H9 (cell line): ENCODE measurements at regions not wholly inside any gene's neighbourhood (a gene's known extent, or its start where the extent isn't known, plus 50 kb on each side); places are given as distances from the start of the nearest gene placed in this dataset.

ENCODE experiments used
- DNase-seq: peaks from one replicate; pipeline ENCODE4 v3.0.0-alpha.2; 2017
- H2AFZ ChIP-seq: one replicate; pipeline ENCODE4 v1.6.1; 2013; ENCODE audit warnings: mild to moderate bottlenecking, low read length, control low read depth, moderate library complexity
- H2AK5ac ChIP-seq: 2 replicates; pipeline ENCODE4 v1.6.1; 2013; ENCODE audit warnings: low read length, control low read depth, mixed read lengths; ENCODE audit not compliant: insufficient read length
- H2BK120ac ChIP-seq: one replicate; pipeline ENCODE4 v1.6.1; 2013; ENCODE audit warnings: low read depth, mild to moderate bottlenecking, low read length, control low read depth, inconsistent platforms; ENCODE audit not compliant: poor library complexity, severe bottlenecking
- H2BK12ac ChIP-seq: 2 replicates; pipeline ENCODE4 v1.6.1; 2013; ENCODE audit warnings: low read length, control low read depth, mixed read lengths, low read depth; ENCODE audit not compliant: insufficient read length
- H2BK15ac ChIP-seq: 2 replicates; pipeline ENCODE4 v1.6.1; 2013; ENCODE audit warnings: low read depth, low read length, control low read depth
- H2BK20ac ChIP-seq: one replicate; pipeline ENCODE4 v1.6.1; 2013; ENCODE audit warnings: low read depth, mild to moderate bottlenecking, low read length, control low read depth, inconsistent platforms; ENCODE audit not compliant: poor library complexity, severe bottlenecking
- H2BK5ac ChIP-seq: 2 replicates; pipeline ENCODE4 v1.6.1; 2013; ENCODE audit warnings: low read length, control low read depth, mixed read lengths; ENCODE audit not compliant: insufficient read length
- H3K14ac ChIP-seq: 2 replicates; pipeline ENCODE4 v1.6.1; 2013; ENCODE audit warnings: low read length, control low read depth; ENCODE audit not compliant: insufficient read depth
- H3K18ac ChIP-seq: 2 replicates; pipeline ENCODE4 v1.6.1; 2013; ENCODE audit warnings: low read depth, mild to moderate bottlenecking, mixed read lengths, low read length, control low read depth; ENCODE audit not compliant: insufficient read length
- H3K23ac ChIP-seq: 2 replicates; pipeline ENCODE4 v1.6.1; 2013; ENCODE audit warnings: low read length, control low read depth, mixed read lengths, low read depth; ENCODE audit not compliant: insufficient read length
- H3K23me2 ChIP-seq: 2 replicates; pipeline ENCODE4 v1.6.1; 2013; ENCODE audit warnings: low read depth, mild to moderate bottlenecking, mixed read lengths, low read length, control low read depth; ENCODE audit not compliant: insufficient read length, poor library complexity, severe bottlenecking
- H3K27ac ChIP-seq: 2 replicates; pipeline ENCODE4 v1.5.1; 2013; ENCODE audit warnings: low read length, control low read depth, mixed read lengths, low read depth; ENCODE audit not compliant: insufficient read length
- H3K27me3 ChIP-seq: 2 replicates; pipeline ENCODE4 v1.6.1; 2013; ENCODE audit warnings: low read length, control low read depth, inconsistent platforms; ENCODE audit not compliant: insufficient read depth
- H3K4ac ChIP-seq: 2 replicates; pipeline ENCODE4 v1.6.1; 2013; ENCODE audit warnings: low read depth, mild to moderate bottlenecking, control low read depth, inconsistent platforms, low read length, moderate library complexity
- H3K4me1 ChIP-seq: 2 replicates; pipeline ENCODE4 v1.6.1; 2013; ENCODE audit warnings: low read length, control low read depth, inconsistent platforms; ENCODE audit not compliant: insufficient read depth
- H3K4me2 ChIP-seq: 2 replicates; pipeline ENCODE4 v1.6.1; 2013; ENCODE audit warnings: low read length, control low read depth, mixed read lengths; ENCODE audit not compliant: insufficient read length, insufficient read depth
- H3K56ac ChIP-seq: 2 replicates; pipeline ENCODE4 v1.6.1; 2013; ENCODE audit warnings: low read depth, mild to moderate bottlenecking, mixed read lengths, low read length, control low read depth; ENCODE audit not compliant: insufficient read length
- H3K79me1 ChIP-seq: 2 replicates; pipeline ENCODE4 v1.6.1; 2013; ENCODE audit warnings: low read depth, mild to moderate bottlenecking, moderate library complexity, low read length, control low read depth, inconsistent platforms; ENCODE audit not compliant: insufficient read depth, poor library complexity, severe bottlenecking
- H3K79me2 ChIP-seq: 2 replicates; pipeline ENCODE4 v1.6.1; 2013; ENCODE audit warnings: low read length, control low read depth, inconsistent platforms; ENCODE audit not compliant: insufficient read depth
- H3K9ac ChIP-seq: 2 replicates; pipeline ENCODE4 v1.6.1; 2013; ENCODE audit warnings: low read length, control low read depth, mixed read lengths; ENCODE audit not compliant: insufficient read length; ENCODE audit errors: extremely low read depth
- H3K9me3 ChIP-seq: one replicate; pipeline ENCODE4 v1.6.1; 2013; ENCODE audit warnings: low read depth, low read length, inconsistent platforms; ENCODE audit not compliant: control insufficient read depth
- H3T11ph ChIP-seq: one replicate; pipeline ENCODE4 v1.6.1; 2013; ENCODE audit warnings: mild to moderate bottlenecking, low read length, control low read depth, inconsistent platforms
- H4K20me1 ChIP-seq: one replicate; pipeline ENCODE4 v1.6.1; 2013; ENCODE audit not compliant: control insufficient read depth, insufficient read length, insufficient read depth
- H4K5ac ChIP-seq: 2 replicates; pipeline ENCODE4 v1.6.1; 2013; ENCODE audit warnings: low read depth, mild to moderate bottlenecking, mixed read lengths, low read length, control low read depth; ENCODE audit not compliant: insufficient read length
- H4K8ac ChIP-seq: replicated peaks from 2 replicates; pipeline ENCODE4 v1.6.1; 2013; ENCODE audit warnings: low read length, control low read depth, mixed read lengths, low read depth; ENCODE audit not compliant: insufficient read length
- H4K91ac ChIP-seq: 2 replicates; pipeline ENCODE4 v1.6.1; 2013; ENCODE audit warnings: low read depth, mild to moderate bottlenecking, moderate library complexity, mixed read lengths, low read length, control low read depth; ENCODE audit not compliant: insufficient read length
- H3K27ac Mint-ChIP-seq, 3 experiments: 2 replicates in 2 of 3; 3 replicates in 1 of 3; pipeline ENCODE4 v1.8.0; 2020 to 2021; ENCODE audit warnings: mixed read lengths in 3 of 3, mild to moderate bottlenecking in 1 of 3, moderate library complexity in 1 of 3
- H3K27me3 Mint-ChIP-seq: 2 replicates; pipeline ENCODE4 v1.8.0; 2021; ENCODE audit warnings: low read depth, mild to moderate bottlenecking, moderate library complexity, mixed read lengths
- H3K36me3 Mint-ChIP-seq, 3 experiments: 2 replicates in 2 of 3; 3 replicates in 1 of 3; pipeline ENCODE4 v1.8.0; 2020 to 2021; ENCODE audit warnings: low read depth in 3 of 3, mixed read lengths in 3 of 3; ENCODE audit not compliant: insufficient read depth in 1 of 3
- H3K4me1 Mint-ChIP-seq, 2 experiments: 2 replicates each; pipeline ENCODE4 v1.8.0; 2020; ENCODE audit warnings: mixed read lengths in 2 of 2
- H3K4me3 Mint-ChIP-seq, 2 experiments: 2 replicates in 1 of 2; 3 replicates in 1 of 2; pipeline ENCODE4 v1.8.0; 2020 to 2021; ENCODE audit warnings: mild to moderate bottlenecking in 2 of 2, mixed read lengths in 2 of 2, moderate library complexity in 1 of 2
- H3K9me3 Mint-ChIP-seq, 2 experiments: 2 replicates in 1 of 2; 3 replicates in 1 of 2; pipeline ENCODE4 v1.8.0; 2020; ENCODE audit warnings: mild to moderate bottlenecking in 2 of 2, mixed read lengths in 2 of 2, moderate library complexity in 1 of 2
- CTCF ChIP-seq: fragments of 200-600 bp; sonication (generic); conservative IDR thresholded peaks from 3 replicates; pipeline ENCODE4 v1.8.0; 2021; ENCODE audit warnings: antibody characterized with exemption, mild to moderate bottlenecking
- WGBS: extraction: QIAGEN DNeasy Blood & Tissue Kit; methylation state at CpG from one replicate; pipeline ENCODE4 v1.1.7; 2013; ENCODE audit warnings: missing lambda C conversion rate, low lambda C conversion rate, mixed read lengths; ENCODE audit not compliant: insufficient read length; ENCODE audit errors: extremely low coverage; 5-methylcytosine and 5-hydroxymethylcytosine counted together

GRCh38 chr18:59056706-59057492 is 82.8 kb upstream of the SEC11C start:
- H3T11ph ChIP-seq, result no peak overlapping the region
- Mint-ChIP-seq H3K9me3 (no peaks in the 10 kb centered on the region; a peak in 1 of 5 replicates), H3K27ac (no peak overlapping the region; a peak in 1 of 7 replicates), H3K36me3 (no peaks in the 10 kb centered on the region; a peak in 1 of 7 replicates), H3K4me1 (peaks cover 4 to 5% of the 10 kb centered on the region in 2 experiments; a peak in 3 of 4 replicates), H3K4me3 (no peak overlapping the region), H3K27me3 (no peaks in the 10 kb centered on the region)
- H3K27ac ChIP-seq, result no peak overlapping the region
- no peak overlapping the region for H2BK15ac ChIP-seq
- H3K79me2 ChIP-seq, result no peaks in the 10 kb centered on the region
- no CpG with 5 or more reads among the region's 15 CpGs for WGBS
- no peak overlapping the region for H3K9ac ChIP-seq
- H3K18ac ChIP-seq, result no peak overlapping the region
- H2AFZ ChIP-seq, result no peak overlapping the region
- H3K4ac ChIP-seq, result no peak overlapping the region
- H3K79me1 ChIP-seq, result no peaks in the 10 kb centered on the region
- no peak overlapping the region for H2AK5ac ChIP-seq
- TF ChIP-seq CTCF, result peak; percentile 98
- no peak overlapping the region for H2BK5ac ChIP-seq
- no peak overlapping the region for H4K91ac ChIP-seq
- no peak overlapping the region for H3K4me2 ChIP-seq
- H2BK120ac ChIP-seq, result no peak overlapping the region
- no peak overlapping the region for H3K23ac ChIP-seq
- H2BK12ac ChIP-seq, result no peak overlapping the region
- H3K56ac ChIP-seq, result no peak overlapping the region
- no peaks in the 10 kb centered on the region for H3K4me1 ChIP-seq
- H4K5ac ChIP-seq, result no peak overlapping the region
- no peak overlapping the region for H4K8ac ChIP-seq
- peak; percentile 83 for DNase-seq
- H3K9me3 ChIP-seq, result no peaks in the 10 kb centered on the region
- no peak overlapping the region for H2BK20ac ChIP-seq
- no peak overlapping the region for H3K14ac ChIP-seq
- H3K27me3 ChIP-seq, result no peaks in the 10 kb centered on the region
- no peaks in the 10 kb centered on the region for H3K23me2 ChIP-seq
- H4K20me1 ChIP-seq, result no peaks in the 10 kb centered on the region
